Activated CD4-positive, alpha-beta T cell treated with anti-CD3 and anti-CD28 coated beads for 48 hours (primary cell): ENCODE measurements at regions not wholly inside any gene's neighbourhood (a gene's known extent, or its start where the extent isn't known, plus 50 kb on each side); places are given as distances from the start of the nearest gene placed in this dataset.
A peak's percentile ranks its signal among the peaks of the same experiment; 100 is the strongest.

Source experiments
- DNase-seq: peaks from one replicate; pipeline ENCODE4 v3.0.0-alpha.2; 2020

- peak; percentile 86 for DNase-seq
These were observed 160.9 kb downstream of the SMIM20 start for GRCh38 chr4:26074712-26075430.

GRCh38 chr4:26075583-26075982 is 161.6 kb downstream of the SMIM20 start:
- DNase-seq: no peak

- DNase-seq: peak; percentile 66
These were observed 162.1 kb downstream of the SMIM20 start for GRCh38 chr4:26076000-26076587.

- no peak for DNase-seq
These were observed 162.9 kb downstream of the SMIM20 start for GRCh38 chr4:26076896-26077295.

- DNase-seq: no peak
These were observed 163.7 kb downstream of the SMIM20 start for GRCh38 chr4:26077756-26078155.

GRCh38 chr4:26080870-26081628 is 167.0 kb downstream of the SMIM20 start:
- DNase-seq: no peak

- DNase-seq: no peak
These were observed 167.9 kb downstream of the SMIM20 start for GRCh38 chr4:26081795-26082498.

GRCh38 chr4:26082565-26082964 is 168.5 kb downstream of the SMIM20 start:
- DNase-seq: no peak

GRCh38 chr4:26083987-26084386 is 170.0 kb downstream of the SMIM20 start:
- DNase-seq: peak; percentile 62

GRCh38 chr4:26084414-26084813 is 170.4 kb downstream of the SMIM20 start:
- no peak for DNase-seq

- DNase-seq: no peak
These were observed 171.5 kb downstream of the SMIM20 start for GRCh38 chr4:26085551-26085950.

- DNase-seq: no peak
These were observed 172.8 kb downstream of the SMIM20 start for GRCh38 chr4:26086621-26087441.

- DNase-seq: peak; percentile 46
These were observed 174.5 kb downstream of the SMIM20 start for GRCh38 chr4:26088433-26088928.

GRCh38 chr4:26093551-26093950 is 179.5 kb downstream of the SMIM20 start:
- DNase-seq: no peak

- DNase-seq: no peak
These were observed 180.1 kb downstream of the SMIM20 start for GRCh38 chr4:26094076-26094475.

GRCh38 chr4:26094911-26095310 is 180.9 kb downstream of the SMIM20 start:
- no peak for DNase-seq

- no peak for DNase-seq
These were observed 185.9 kb downstream of the SMIM20 start for GRCh38 chr4:26099967-26100366.

- DNase-seq: no peak
These were observed 187.0 kb downstream of the SMIM20 start for GRCh38 chr4:26101011-26101410.

GRCh38 chr4:26104056-26104685 is 190.2 kb downstream of the SMIM20 start:
- no peak for DNase-seq

- no peak for DNase-seq
These were observed 191.3 kb downstream of the SMIM20 start for GRCh38 chr4:26105337-26105736.

GRCh38 chr4:26105815-26106699 is 192.0 kb downstream of the SMIM20 start:
- DNase-seq: no peak
